GM19023 (cell line): ENCODE measurements at regions not wholly inside any gene's neighbourhood (a gene's known extent, or its start where the extent isn't known, plus 50 kb on each side); places are given as distances from the start of the nearest gene placed in this dataset.

Experiments
- ATAC-seq: cut with Tn5 transposase; IDR thresholded peaks from one replicate; pipeline ENCODE4 v1.9.1; 2021; ENCODE audit warnings: mild to moderate bottlenecking, moderate library complexity; ENCODE audit not compliant: unreplicated experiment

- ATAC-seq: peak; percentile 72
These were observed 173.9 kb upstream of the SLC25A13 start for GRCh38 chr7:96495751-96496216.

- no peak for ATAC-seq
These were observed 164.8 kb upstream of the SLC25A13 start for GRCh38 chr7:96486681-96487080.

- ATAC-seq: no peak
These were observed 162.9 kb upstream of the SLC25A13 start for GRCh38 chr7:96484845-96485244.

GRCh38 chr7:96484091-96484490, 162.2 kb upstream of the SLC25A13 start:
- no peak for ATAC-seq

GRCh38 chr7:96481796-96482195, 159.9 kb upstream of the SLC25A13 start:
- ATAC-seq: no peak

GRCh38 chr7:96479015-96479645, 157.2 kb upstream of the SLC25A13 start:
- ATAC-seq: no peak

- no peak for ATAC-seq
These were observed 149.7 kb upstream of the SLC25A13 start for GRCh38 chr7:96471606-96472005.

GRCh38 chr7:96452146-96452545, 130.2 kb upstream of the SLC25A13 start:
- ATAC-seq: no peak

GRCh38 chr7:96449094-96449493, 127.2 kb upstream of the SLC25A13 start:
- no peak for ATAC-seq

GRCh38 chr7:96447109-96447645, 125.3 kb upstream of the SLC25A13 start:
- ATAC-seq: no peak

GRCh38 chr7:96441436-96442084, 119.7 kb upstream of the SLC25A13 start:
- ATAC-seq: no peak

GRCh38 chr7:96440328-96440727, 118.4 kb upstream of the SLC25A13 start:
- no peak for ATAC-seq

- ATAC-seq: no peak
These were observed 115.0 kb upstream of the SLC25A13 start for GRCh38 chr7:96436880-96437279.

- no peak for ATAC-seq
These were observed 108.5 kb upstream of the SLC25A13 start for GRCh38 chr7:96430356-96430755.

- no peak for ATAC-seq
These were observed 105.2 kb upstream of the SLC25A13 start for GRCh38 chr7:96427143-96427542.

GRCh38 chr7:96426685-96427084, 104.8 kb upstream of the SLC25A13 start:
- no peak for ATAC-seq

- no peak for ATAC-seq
These were observed 104.1 kb upstream of the SLC25A13 start for GRCh38 chr7:96426027-96426426.

GRCh38 chr7:96424411-96424810, 102.5 kb upstream of the SLC25A13 start:
- ATAC-seq: no peak

- ATAC-seq: no peak
These were observed 100.5 kb upstream of the SLC25A13 start for GRCh38 chr7:96422388-96422787.

GRCh38 chr7:96418581-96418980, 96.7 kb upstream of the SLC25A13 start:
- ATAC-seq: no peak

GRCh38 chr7:96417784-96418183, 95.9 kb upstream of the SLC25A13 start:
- ATAC-seq: no peak

- no peak for ATAC-seq
These were observed 94.7 kb upstream of the SLC25A13 start for GRCh38 chr7:96416599-96416998.
